SK-N-SH (cell line): ENCODE measurements at regions not wholly inside any gene's neighbourhood (a gene's known extent, or its start where the extent isn't known, plus 50 kb on each side); places are given as distances from the start of the nearest gene placed in this dataset.

Experiments used
- CTCF ChIA-PET: fragments of 300-600, 350-600 bp; formaldehyde crosslinking; extraction: SDS; loops from one replicate; lab custom pipeline; 2021; lab: Yijun Ruan, JAX
- POLR2A ChIA-PET: fragments of 350-600 bp; sonication (Branson Sonifier 250); formaldehyde crosslinking; extraction: SDS; loops from one replicate; lab custom pipeline; 2020; ENCODE audit warnings: antibody characterized with exemption, inconsistent platforms; lab: Yijun Ruan, JAX
- DNase-seq: peaks from one replicate; pipeline ENCODE4 v3.0.0; 2012
- H2AFZ ChIP-seq: fragments of 200-600 bp; sonication (generic); 2 replicates; pipeline ENCODE4 v1.8.1; 2016; ENCODE audit warnings: antibody characterized with exemption, mild to moderate bottlenecking, low read depth
- H3F3A ChIP-seq: fragments of 200-600 bp; sonication (generic); replicated peaks from 2 replicates; pipeline ENCODE3; 2016; ENCODE audit warnings: antibody characterized with exemption, mild to moderate bottlenecking; ENCODE audit not compliant: insufficient read depth
- H3K27ac ChIP-seq, 2 experiments: fragments of 200-500 bp in 1 of 2; fragments of 200-600 bp in 1 of 2; sonication (Bioruptor generic) in 1 of 2; sonication (generic), shearing (Covaris generic) in 1 of 2; 2 replicates each; pipeline versions ENCODE4 v1.5.1 to v1.6.1; 2014 to 2016; ENCODE audit warnings: low read depth in 2 of 2, inconsistent platforms in 1 of 2, low read length in 1 of 2, mild to moderate bottlenecking in 1 of 2, mixed read lengths in 1 of 2
- H3K27me3 ChIP-seq: fragments of 200-600 bp; sonication (generic), shearing (Covaris generic); 2 replicates; pipeline ENCODE4 v1.6.1; 2016; ENCODE audit warnings: mixed run types; ENCODE audit not compliant: insufficient read depth
- H3K36me3 ChIP-seq, 2 experiments: fragments of 200-500 bp in 1 of 2; fragments of 200-600 bp in 1 of 2; sonication (Bioruptor generic) in 1 of 2; sonication (generic) in 1 of 2; replicated peaks in 1 of 2; 2 replicates each; pipeline versions ENCODE3 to v1.5.1; 2014 to 2016; ENCODE audit warnings: low read length in 1 of 2, mild to moderate bottlenecking in 1 of 2; ENCODE audit not compliant: insufficient read depth in 2 of 2, control insufficient read depth in 1 of 2
- H3K4me1 ChIP-seq, 2 experiments: fragments of 200-500 bp in 1 of 2; fragments of 200-600 bp in 1 of 2; sonication (Bioruptor generic) in 1 of 2; sonication (generic), shearing (Covaris generic) in 1 of 2; 2 replicates each; pipeline versions ENCODE4 v1.5.1 to v1.6.1; 2014 to 2016; ENCODE audit warnings: low read depth in 1 of 2, low read length in 1 of 2, mixed run types in 1 of 2; ENCODE audit not compliant: insufficient read depth in 2 of 2, control insufficient read depth in 1 of 2
- H3K4me2 ChIP-seq: fragments of 200-600 bp; sonication (generic), shearing (Covaris generic); 2 replicates; pipeline ENCODE4 v1.6.1; 2017; ENCODE audit warnings: mixed run types
- H3K4me3 ChIP-seq, 2 experiments: fragments of 200-500 bp in 1 of 2; fragments of 200-600 bp in 1 of 2; sonication (Bioruptor generic) in 1 of 2; sonication (generic), shearing (Covaris generic) in 1 of 2; 2 replicates each; pipeline versions ENCODE4 v1.5.1 to v1.8.1; 2014 to 2016; ENCODE audit warnings: low read depth in 2 of 2, inconsistent platforms in 1 of 2, low read length in 1 of 2, mild to moderate bottlenecking in 1 of 2, mixed read lengths in 1 of 2, moderate library complexity in 1 of 2
- H3K79me2 ChIP-seq: fragments of 200-600 bp; sonication (generic); 2 replicates; pipeline ENCODE4 v1.8.1; 2017; ENCODE audit warnings: mild to moderate bottlenecking; ENCODE audit not compliant: insufficient read depth
- H3K9ac ChIP-seq: fragments of 200-600 bp; sonication (generic); 2 replicates; pipeline ENCODE4 v1.6.1; 2017; ENCODE audit warnings: mixed run types
- H3K9me2 ChIP-seq: fragments of 200-600 bp; sonication (generic); 2 replicates; pipeline ENCODE4 v1.6.1; 2017; ENCODE audit warnings: mixed run types
- H3K9me3 ChIP-seq: fragments of 200-600 bp; sonication (generic); 2 replicates; pipeline ENCODE4 v1.6.1; 2017; ENCODE audit warnings: mixed run types, mild to moderate bottlenecking, moderate library complexity
- H4K20me1 ChIP-seq: fragments of 200-600 bp; sonication (generic); 2 replicates; pipeline ENCODE4 v1.6.1; 2017; ENCODE audit warnings: mild to moderate bottlenecking, mixed run types; ENCODE audit not compliant: insufficient read depth
- CTCF ChIP-seq: fragments of 200-600 bp; sonication (generic); IDR thresholded peaks from 2 replicates; pipeline ENCODE4 v1.6.1; 2017; ENCODE audit warnings: antibody characterized with exemption, mild to moderate bottlenecking, moderate library complexity
- ELF1 ChIP-seq: IDR thresholded peaks from 2 replicates; pipeline ENCODE4 v1.4.0; 2012
- FOSL2 ChIP-seq: IDR thresholded peaks from 2 replicates; pipeline ENCODE4 v1.4.0; 2012; ENCODE audit warnings: low read depth, mild to moderate bottlenecking, moderate library complexity, borderline replicate concordance
- FOXM1 ChIP-seq: IDR thresholded peaks from 2 replicates; pipeline ENCODE4 v1.4.0; 2012; ENCODE audit warnings: low read depth, mild to moderate bottlenecking
- IRF3 ChIP-seq: fragments of 150-350 bp; IDR thresholded peaks from 2 replicates; pipeline ENCODE4 v1.6.1; 2016; ENCODE audit warnings: mild to moderate bottlenecking, low read depth, low read length
- MXI1 ChIP-seq: IDR thresholded peaks from 2 replicates; pipeline ENCODE4 v1.6.1; 2012; ENCODE audit warnings: mild to moderate bottlenecking, low read depth, low read length, improper control_type of control experiment
- NRF1 ChIP-seq: IDR thresholded peaks from 2 replicates; pipeline ENCODE4 v1.6.1; 2012; ENCODE audit warnings: low read depth, mild to moderate bottlenecking, low read length
- RCOR1 ChIP-seq: fragments of 150-350 bp; IDR thresholded peaks from 2 replicates; pipeline ENCODE4 v1.6.1; 2017; ENCODE audit warnings: antibody characterized with exemption, low read length
- RFX5 ChIP-seq: IDR thresholded peaks from 2 replicates; pipeline ENCODE4 v1.6.1; 2012; ENCODE audit warnings: mild to moderate bottlenecking, improper control_type of control experiment, low read length
- SIN3A ChIP-seq: IDR thresholded peaks from 2 replicates; pipeline ENCODE4 v1.6.1; 2012; ENCODE audit warnings: low read depth, mild to moderate bottlenecking, low read length, moderate library complexity, borderline replicate concordance
- TCF12 ChIP-seq: IDR thresholded peaks from 2 replicates; pipeline ENCODE4 v1.4.0; 2012
- USF1 ChIP-seq: IDR thresholded peaks from 2 replicates; pipeline ENCODE4 v1.4.0; 2012; ENCODE audit warnings: low read depth, borderline replicate concordance
- YY1 ChIP-seq: IDR thresholded peaks from 2 replicates; pipeline ENCODE4 v1.4.0; 2012; ENCODE audit warnings: low read depth, mild to moderate bottlenecking
- WGBS: methylation state at CpG from one replicate; pipeline ENCODE4 v1.1.6; 2017; ENCODE audit warnings: low lambda C conversion rate; 5-methylcytosine and 5-hydroxymethylcytosine counted together
- TF ChIP-seq, protein P1 (sequence below): IDR thresholded peaks from 2 replicates; pipeline ENCODE4 v1.4.0; 2012; ENCODE audit warnings: low read depth, borderline replicate concordance
- TF ChIP-seq, protein P2 (sequence below): IDR thresholded peaks from 2 replicates; pipeline ENCODE4 v1.4.0; 2012; ENCODE audit warnings: low read depth

DNA sequence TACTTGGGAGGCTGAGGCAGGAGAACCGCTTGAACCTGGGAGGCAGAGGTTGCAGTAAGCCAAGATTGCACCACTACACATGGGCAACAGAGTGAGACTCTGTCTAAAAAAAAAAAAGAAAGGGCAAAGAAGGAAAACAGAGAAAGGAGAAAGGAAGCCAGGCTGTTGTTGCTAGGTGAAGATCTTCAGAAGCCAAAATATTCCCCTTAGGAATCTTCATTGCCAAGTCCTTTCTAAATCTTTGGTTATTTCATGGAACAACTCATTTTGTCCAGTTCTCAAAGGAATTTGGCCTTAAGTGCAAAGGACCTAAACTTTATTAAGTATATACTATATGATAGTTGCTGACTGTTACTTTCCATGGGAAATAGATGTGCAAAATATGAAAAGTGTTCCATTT is 59.2 kb upstream of the OSBPL11 start:
- TF ChIP-seq FOSL2 (no peak), RCOR1 (no peak), NRF1 (no peak), ELF1 (no peak), TCF12 (no peak), RFX5 (no peak), YY1 (no peak), CTCF (no peak), FOXM1 (no peak), MXI1 (no peak), SIN3A (no peak), USF1 (no peak), IRF3 (no peak)
- TF ChIP-seq, protein P1, sequence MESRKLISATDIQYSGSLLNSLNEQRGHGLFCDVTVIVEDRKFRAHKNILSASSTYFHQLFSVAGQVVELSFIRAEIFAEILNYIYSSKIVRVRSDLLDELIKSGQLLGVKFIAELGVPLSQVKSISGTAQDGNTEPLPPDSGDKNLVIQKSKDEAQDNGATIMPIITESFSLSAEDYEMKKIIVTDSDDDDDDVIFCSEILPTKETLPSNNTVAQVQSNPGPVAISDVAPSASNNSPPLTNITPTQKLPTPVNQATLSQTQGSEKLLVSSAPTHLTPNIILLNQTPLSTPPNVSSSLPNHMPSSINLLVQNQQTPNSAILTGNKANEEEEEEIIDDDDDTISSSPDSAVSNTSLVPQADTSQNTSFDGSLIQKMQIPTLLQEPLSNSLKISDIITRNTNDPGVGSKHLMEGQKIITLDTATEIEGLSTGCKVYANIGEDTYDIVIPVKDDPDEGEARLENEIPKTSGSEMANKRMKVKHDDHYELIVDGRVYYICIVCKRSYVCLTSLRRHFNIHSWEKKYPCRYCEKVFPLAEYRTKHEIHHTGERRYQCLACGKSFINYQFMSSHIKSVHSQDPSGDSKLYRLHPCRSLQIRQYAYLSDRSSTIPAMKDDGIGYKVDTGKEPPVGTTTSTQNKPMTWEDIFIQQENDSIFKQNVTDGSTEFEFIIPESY = no peak
- Histone ChIP-seq H3F3A (no peaks in the 10 kb centered on the region), H2AFZ (no peak overlapping the region), H3K4me2 (no peak overlapping the region), H4K20me1 (no peaks in the 10 kb centered on the region), H3K4me1 (no peaks in the 10 kb centered on the region), H3K27ac (no peak overlapping the region), H3K9me3 (no peaks in the 10 kb centered on the region), H3K9me2 (no peaks in the 10 kb centered on the region), H3K4me3 (no peak overlapping the region), H3K36me3 (no peaks in the 10 kb centered on the region), H3K27me3 (no peaks in the 10 kb centered on the region), H3K79me2 (no peaks in the 10 kb centered on the region), H3K9ac (no peak overlapping the region)
- 100% methylated on average over 1 of the region's 1 CpG for WGBS
- CTCF ChIA-PET = no interaction called here
- POLR2A ChIA-PET = no interaction called here
- no peak for DNase-seq

DNA sequence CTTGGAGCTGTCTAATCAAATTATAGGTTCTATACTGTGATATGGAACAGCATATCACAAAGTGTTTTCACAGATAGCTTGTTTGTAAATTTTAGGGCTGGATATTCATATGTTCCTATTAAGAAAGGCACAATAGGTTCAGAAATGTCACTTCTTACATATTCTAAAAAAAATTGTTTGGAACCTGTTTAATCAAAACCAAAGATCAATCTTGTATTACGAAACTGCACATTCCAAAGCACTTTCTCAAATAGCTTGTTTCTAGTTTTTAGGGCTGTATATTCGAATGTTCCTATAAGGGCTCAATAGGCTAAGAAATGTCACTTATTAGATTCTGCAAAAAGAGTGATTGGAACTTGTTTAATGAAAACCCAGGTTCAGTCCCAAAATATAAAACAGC is 67.4 kb upstream of the OSBPL11 start:
- no peaks in the 10 kb centered on the region for H3K27me3 ChIP-seq
- 66% methylated on average over 2 of the region's 2 CpGs for WGBS
- H3F3A ChIP-seq = no peaks in the 10 kb centered on the region
- no peak overlapping the region for H3K4me3 ChIP-seq
- H3K9me3 ChIP-seq = no peaks in the 10 kb centered on the region
- no peaks in the 10 kb centered on the region for H3K36me3 ChIP-seq
- H3K9me2 ChIP-seq = no peaks in the 10 kb centered on the region
- TF ChIP-seq, protein P2, sequence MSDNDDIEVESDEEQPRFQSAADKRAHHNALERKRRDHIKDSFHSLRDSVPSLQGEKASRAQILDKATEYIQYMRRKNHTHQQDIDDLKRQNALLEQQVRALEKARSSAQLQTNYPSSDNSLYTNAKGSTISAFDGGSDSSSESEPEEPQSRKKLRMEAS = no peak
- TF ChIP-seq TCF12 = peak; percentile 45
- no peak overlapping the region for H2AFZ ChIP-seq
- no peak for DNase-seq
- no peaks in the 10 kb centered on the region; a peak in 1 of 4 replicates for H3K4me1 ChIP-seq
- no peaks in the 10 kb centered on the region for H4K20me1 ChIP-seq
- H3K4me2 ChIP-seq = no peak overlapping the region
- H3K79me2 ChIP-seq = no peaks in the 10 kb centered on the region
- POLR2A ChIA-PET = no interaction called here
- no peak overlapping the region for H3K27ac ChIP-seq
- CTCF ChIA-PET = no interaction called here
- H3K9ac ChIP-seq = no peak overlapping the region
